HEK293 (cell line): ENCODE measurements at regions not wholly inside any gene's neighbourhood (a gene's known extent, or its start where the extent isn't known, plus 50 kb on each side); places are given as distances from the start of the nearest gene placed in this dataset.

Source experiments
- CTCF ChIA-PET: fragments of 350-600 bp; formaldehyde crosslinking; extraction: SDS; loops from one replicate; lab custom pipeline; 2021; ENCODE audit warnings: antibody characterized with exemption; lab: Yijun Ruan, JAX
- POLR2A ChIA-PET: fragments of 300-600 bp; formaldehyde crosslinking; extraction: SDS; loops from one replicate; lab custom pipeline; 2020; ENCODE audit warnings: antibody characterized with exemption, inconsistent platforms; lab: Yijun Ruan, JAX
- H3K27ac ChIP-seq: fragments of 200-500 bp; sonication (Bioruptor generic); 2 replicates; pipeline ENCODE4 v1.5.1; 2014; ENCODE audit warnings: low read depth, low read length, control low read depth, inconsistent platforms; ENCODE audit errors: extremely low read depth
- H3K36me3 ChIP-seq, 2 experiments: fragments of 200-500 bp in 1 of 2; sonication (Bioruptor generic) in 1 of 2; 1 replicate in 1 of 2; 2 replicates in 1 of 2; pipeline ENCODE4 v1.5.1; 2014 to 2017; ENCODE audit warnings: inconsistent platforms in 2 of 2, low read length in 2 of 2; ENCODE audit not compliant: control insufficient read depth in 2 of 2, insufficient read depth in 1 of 2
- H3K4me1 ChIP-seq: fragments of 200-500 bp; sonication (Bioruptor generic); 2 replicates; pipeline ENCODE4 v1.5.1; 2014; ENCODE audit warnings: mild to moderate bottlenecking, low read length, inconsistent platforms; ENCODE audit not compliant: control insufficient read depth, insufficient read depth
- H3K4me3 ChIP-seq: 2 replicates; pipeline ENCODE4 v1.5.1; 2011; ENCODE audit warnings: low read depth, mild to moderate bottlenecking, control low read depth, low read length, moderate library complexity
- H3K9me3 ChIP-seq: fragments of 200-500 bp; sonication (Bioruptor generic); 2 replicates; pipeline ENCODE4 v1.5.1; 2014; ENCODE audit warnings: low read depth, low read length, inconsistent platforms; ENCODE audit not compliant: control insufficient read depth, insufficient read depth
- HOXC10 ChIP-seq: sonication (generic); formaldehyde crosslinking; IDR thresholded peaks from 2 replicates; pipeline ENCODE4 v1.8.1; 2023; ENCODE audit warnings: mild to moderate bottlenecking, missing genetic modification reagents
- KLF8 ChIP-seq: fragments of 450-650 bp; formaldehyde crosslinking; IDR thresholded peaks from 2 replicates; pipeline ENCODE4 v1.5.1; 2016; ENCODE audit warnings: missing biosample characterization, missing genetic modification characterization
- TSHZ1 ChIP-seq: fragments of 450-650 bp; formaldehyde crosslinking; IDR thresholded peaks from 2 replicates; pipeline ENCODE4 v1.5.1; 2016; ENCODE audit warnings: missing biosample characterization, missing genetic modification characterization, borderline replicate concordance
- ZBTB44 ChIP-seq: fragments of 450-650 bp; IDR thresholded peaks from 2 replicates; pipeline ENCODE4 v1.5.1; 2018; ENCODE audit warnings: missing biosample characterization, mild to moderate bottlenecking, missing genetic modification characterization
- ZFP69B ChIP-seq: fragments of 450-650 bp; formaldehyde crosslinking; IDR thresholded peaks from 2 replicates; pipeline ENCODE4 v1.5.1; 2016; ENCODE audit warnings: missing biosample characterization, missing genetic modification characterization
- ZIC2 ChIP-seq: fragments of 450-650 bp; formaldehyde crosslinking; IDR thresholded peaks from 2 replicates; pipeline ENCODE4 v1.5.1; 2016; ENCODE audit warnings: missing biosample characterization, missing genetic modification characterization
- ZNF132 ChIP-seq: fragments of 450-650 bp; formaldehyde crosslinking; IDR thresholded peaks from 2 replicates; pipeline ENCODE4 v1.5.1; 2017; ENCODE audit warnings: missing biosample characterization, missing genetic modification characterization, borderline replicate concordance
- ZNF133 ChIP-seq: fragments of 450-650 bp; formaldehyde crosslinking; IDR thresholded peaks from 2 replicates; pipeline ENCODE4 v1.5.1; 2016; ENCODE audit warnings: missing biosample characterization, missing genetic modification characterization
- ZNF292 ChIP-seq: fragments of 450-650 bp; formaldehyde crosslinking; IDR thresholded peaks from 2 replicates; pipeline ENCODE4 v1.5.1; 2016; ENCODE audit warnings: low read depth, missing biosample characterization, missing genetic modification characterization, borderline replicate concordance
- ZNF433 ChIP-seq: fragments of 450-650 bp; formaldehyde crosslinking; IDR thresholded peaks from 2 replicates; pipeline ENCODE4 v1.5.1; 2016; ENCODE audit warnings: missing biosample characterization, missing genetic modification characterization, low read depth
- ZNF513 ChIP-seq: fragments of 450-650 bp; IDR thresholded peaks from 2 replicates; pipeline ENCODE4 v1.5.1; 2018; ENCODE audit warnings: missing biosample characterization, missing genetic modification characterization
- ZNF585B ChIP-seq: fragments of 450-650 bp; formaldehyde crosslinking; IDR thresholded peaks from 2 replicates; pipeline ENCODE4 v1.5.1; 2016; ENCODE audit warnings: missing biosample characterization, missing genetic modification characterization
- ZNF624 ChIP-seq: fragments of 450-650 bp; formaldehyde crosslinking; IDR thresholded peaks from 2 replicates; pipeline ENCODE4 v1.5.1; 2017; ENCODE audit warnings: missing biosample characterization, missing genetic modification characterization
- ZNF677 ChIP-seq: fragments of 450-650 bp; IDR thresholded peaks from 2 replicates; pipeline ENCODE4 v1.5.0; 2018; ENCODE audit warnings: missing biosample characterization, mild to moderate bottlenecking, missing genetic modification characterization, moderate library complexity
- ZNF791 ChIP-seq: fragments of 450-650 bp; formaldehyde crosslinking; IDR thresholded peaks from 2 replicates; pipeline ENCODE4 v1.5.1; 2016; ENCODE audit warnings: missing biosample characterization, missing genetic modification characterization
- ZSCAN18 ChIP-seq: fragments of 450-650 bp; formaldehyde crosslinking; IDR thresholded peaks from 2 replicates; pipeline ENCODE4 v1.5.1; 2016; ENCODE audit warnings: missing biosample characterization, missing genetic modification characterization

- POLR2A ChIA-PET: no interaction called here
- peaks cover 4% of the 10 kb centered on the region for H3K9me3 ChIP-seq
These were observed 180.9 kb upstream of the ZNF507 start for GRCh38 chr19:32164384-32164992.

GRCh38 chr19:32165141-32165540 is 180.3 kb upstream of the ZNF507 start:
- POLR2A ChIA-PET: no interaction called here
- CTCF ChIA-PET: interaction anchor here (1.8 kb wide), 1 partner anchor 24 kb away, joined by 4 read pairs; no protein-coding TSS in a partner anchor
- H3K9me3 ChIP-seq: peaks cover 2% of the 10 kb centered on the region
- H3K36me3 ChIP-seq: no peaks in the 10 kb centered on the region; a peak in 1 of 3 replicates
- no peak overlapping the region for H3K27ac ChIP-seq
- H3K4me3 ChIP-seq: no peak overlapping the region
- no peak for TF ChIP-seq ZNF624 (tag by site-specific recombination)
- TF ChIP-seq ZNF791 (tag by site-specific recombination): no peak
- TF ChIP-seq ZNF677 (tag by site-specific recombination): no peak
- no peak for TF ChIP-seq ZNF433 (tag by site-specific recombination)
- no peak for TF ChIP-seq ZNF132 (tag by site-specific recombination)
- TF ChIP-seq HOXC10: no peak
- no peak for TF ChIP-seq TSHZ1 (tag by site-specific recombination)
- no peak for TF ChIP-seq ZSCAN18 (tag by site-specific recombination)
- no peak for TF ChIP-seq ZNF292
- no peak for TF ChIP-seq ZIC2 (tag by site-specific recombination)
- no peak for TF ChIP-seq ZNF585B (tag by site-specific recombination)
- no peaks in the 10 kb centered on the region for H3K4me1 ChIP-seq

More at GRCh38 chr19:32164384-32164992, 180.9 kb upstream of the ZNF507 start:
- Histone ChIP-seq H3K36me3 (no peaks in the 10 kb centered on the region), H3K27ac (no peak overlapping the region), H3K4me3 (no peak overlapping the region), H3K4me1 (no peaks in the 10 kb centered on the region)
- CTCF ChIA-PET: interaction anchor here (0.5 to 1.8 kb wide), 5 partner anchors 9 to 67 kb away, joined by 3 to 4 read pairs (median 4); no protein-coding TSS in a partner anchor
- TF ChIP-seq KLF8 (tag by site-specific recombination) (no peak), ZNF513 (tag by site-specific recombination) (peak; percentile 92), ZFP69B (tag by site-specific recombination) (no peak)

GRCh38 chr19:32165750-32166149 is 179.7 kb upstream of the ZNF507 start:
- Histone ChIP-seq H3K4me3 (no peak overlapping the region), H3K36me3 (no peaks in the 10 kb centered on the region; a peak in 1 of 3 replicates), H3K4me1 (no peaks in the 10 kb centered on the region), H3K9me3 (no peaks in the 10 kb centered on the region; the same call in 1 of the 2 replicates), H3K27ac (no peak overlapping the region)
- ChIA-PET POLR2A (no interaction called here), CTCF (no interaction called here)
- TF ChIP-seq ZNF133 (tag by site-specific recombination): no peak
- no peak for TF ChIP-seq ZBTB44
- TF ChIP-seq TSHZ1 (tag by site-specific recombination): no peak
